NB4 (cell line): ENCODE measurements at regions not wholly inside any gene's neighbourhood (a gene's known extent, or its start where the extent isn't known, plus 50 kb on each side); places are given as distances from the start of the nearest gene placed in this dataset.

Experiments
- CTCF ChIP-seq: IDR thresholded peaks from one replicate; pipeline ENCODE4 v1.5.1; 2012; ENCODE audit warnings: low read depth, low read length
- POLR2A ChIP-seq: IDR thresholded peaks from 2 replicates; pipeline ENCODE4 v1.6.1; 2011; ENCODE audit warnings: mild to moderate bottlenecking; ENCODE audit not compliant: insufficient read length; ENCODE audit errors: extremely low read depth

GRCh38 chr11:15775015-15775541 is 581.3 kb downstream of the SOX6 start:
- TF ChIP-seq CTCF, result no peak
- TF ChIP-seq POLR2A, result no peak
